ENCODE measurements at regions not wholly inside any gene's neighbourhood (a gene's known extent, or its start where the extent isn't known, plus 50 kb on each side); places are given as distances from the start of the nearest gene placed in this dataset.
"Not testable (repeated sequence)": the region's sequence is repeated elsewhere in the genome, so short reads cannot be mapped to it uniquely, and the experiment has no call there.

GRCh38 chr21:9003909-9004814 is 1517.2 kb upstream of the TPTE start:
- not testable (repeated sequence) for TF ChIP-seq POLR2AphosphoS5 (IDR thresholded peaks at IDR 0.05; ENCODE audit: control insufficient read depth, insufficient read depth, low read depth, low read length); GATAD2B (IDR thresholded peaks at IDR 0.05; ENCODE audit: borderline replicate concordance); FOXJ3 (CRISPR knock-in tag; IDR thresholded peaks at IDR 0.05); PREB (CRISPR knock-in tag; IDR thresholded peaks at IDR 0.05); PRPF4 (IDR thresholded peaks at IDR 0.05; ENCODE audit: insufficient read depth, low read depth, low read length, poor library complexity, severe bottlenecking); TFE3 (CRISPR knock-in tag; IDR thresholded peaks at IDR 0.05)
